AG09319 (cell line): ENCODE measurements at regions not wholly inside any gene's neighbourhood (a gene's known extent, or its start where the extent isn't known, plus 50 kb on each side); places are given as distances from the start of the nearest gene placed in this dataset.

Experiments
- DNase-seq: peaks from one replicate; pipeline ENCODE4 v3.0.0-alpha.2; 2010; ENCODE audit warnings: low read depth; ENCODE audit errors: extremely low read depth
- TF ChIP-seq, protein P1 (sequence below): IDR thresholded peaks from 2 replicates; pipeline ENCODE4 v1.5.1; 2011; ENCODE audit warnings: low read depth, mild to moderate bottlenecking, inconsistent platforms, low read length, moderate library complexity

GRCh38 chr6:23435798-23436197, 690.2 kb upstream of the NRSN1 start:
- TF ChIP-seq, protein P1, sequence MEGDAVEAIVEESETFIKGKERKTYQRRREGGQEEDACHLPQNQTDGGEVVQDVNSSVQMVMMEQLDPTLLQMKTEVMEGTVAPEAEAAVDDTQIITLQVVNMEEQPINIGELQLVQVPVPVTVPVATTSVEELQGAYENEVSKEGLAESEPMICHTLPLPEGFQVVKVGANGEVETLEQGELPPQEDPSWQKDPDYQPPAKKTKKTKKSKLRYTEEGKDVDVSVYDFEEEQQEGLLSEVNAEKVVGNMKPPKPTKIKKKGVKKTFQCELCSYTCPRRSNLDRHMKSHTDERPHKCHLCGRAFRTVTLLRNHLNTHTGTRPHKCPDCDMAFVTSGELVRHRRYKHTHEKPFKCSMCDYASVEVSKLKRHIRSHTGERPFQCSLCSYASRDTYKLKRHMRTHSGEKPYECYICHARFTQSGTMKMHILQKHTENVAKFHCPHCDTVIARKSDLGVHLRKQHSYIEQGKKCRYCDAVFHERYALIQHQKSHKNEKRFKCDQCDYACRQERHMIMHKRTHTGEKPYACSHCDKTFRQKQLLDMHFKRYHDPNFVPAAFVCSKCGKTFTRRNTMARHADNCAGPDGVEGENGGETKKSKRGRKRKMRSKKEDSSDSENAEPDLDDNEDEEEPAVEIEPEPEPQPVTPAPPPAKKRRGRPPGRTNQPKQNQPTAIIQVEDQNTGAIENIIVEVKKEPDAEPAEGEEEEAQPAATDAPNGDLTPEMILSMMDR = no peak
- no peak for DNase-seq

- TF ChIP-seq, protein P1 = no peak
- no peak for DNase-seq
Observed at GRCh38 chr6:23441808-23442461, 684.1 kb upstream of the NRSN1 start.

- peak; percentile 57 for DNase-seq
- TF ChIP-seq, protein P1 = no peak
Observed at GRCh38 chr6:23445157-23445710, 680.8 kb upstream of the NRSN1 start.

GRCh38 chr6:23446469-23446967, 679.5 kb upstream of the NRSN1 start:
- TF ChIP-seq, protein P1 = peak; percentile 70
- peak; percentile 25 for DNase-seq

DNA sequence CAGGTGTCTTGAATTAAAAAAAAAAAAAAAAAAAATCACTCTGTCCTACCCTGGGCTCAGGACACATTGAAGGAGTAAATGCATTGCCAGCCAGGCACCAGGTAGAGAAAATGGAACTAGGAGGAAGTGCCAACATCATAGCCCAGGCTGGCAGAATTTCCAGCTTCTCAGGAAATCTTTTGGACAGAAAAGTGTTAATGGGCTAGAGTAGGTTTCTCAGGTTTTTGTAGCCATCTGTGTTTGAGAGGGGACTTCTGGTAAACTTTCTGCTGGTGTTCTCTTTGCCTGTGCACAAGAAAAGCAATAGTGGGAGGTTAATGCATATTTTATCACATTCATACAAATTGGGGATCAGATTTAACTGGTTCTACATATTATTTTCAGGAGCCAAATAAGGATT, 678.3 kb upstream of the NRSN1 start:
- DNase-seq = no peak
- TF ChIP-seq, protein P1 = no peak

- TF ChIP-seq, protein P1 = no peak
- no peak for DNase-seq
Observed at GRCh38 chr6:23448281-23448680, 677.7 kb upstream of the NRSN1 start.
